ENCODE measurements at regions not wholly inside any gene's neighbourhood (a gene's known extent, or its start where the extent isn't known, plus 50 kb on each side); places are given as distances from the start of the nearest gene placed in this dataset.

GRCh38 chr6:66858196-66858595 lies 1151.2 kb upstream of the EYS start:
- no peak overlapping the region for H2AFZ ChIP-seq (ENCODE audit: control insufficient read depth, low read depth, low read length)
- no peak overlapping the region for H3K4me2 ChIP-seq (ENCODE audit: control insufficient read depth, insufficient read depth)
- no peaks in the 10 kb centered on the region for H3K4me1 ChIP-seq (ENCODE audit: control insufficient read depth, insufficient read depth, low read length)
- H3K9ac ChIP-seq (ENCODE audit: control insufficient read depth, insufficient read depth, low read length), result no peak overlapping the region
- CTCF ChIA-PET, result no interaction called here
- WGBS (ENCODE audit: insufficient coverage, insufficient replicate concordance, low lambda C conversion rate, missing lambda C conversion rate), result 35% methylated on average over 2 of the region's 2 CpGs
- POLR2A ChIA-PET, result no interaction called here
- RAD21 ChIA-PET (ENCODE audit: unreplicated experiment), result no interaction called here
- intact Hi-C loops (cut with micrococcal nuclease; ENCODE audit: unreplicated experiment), result no loop called here
- no peaks in the 10 kb centered on the region for H4K20me1 ChIP-seq (ENCODE audit: control insufficient read depth, insufficient read depth)
- H3K36me3 ChIP-seq (ENCODE audit: control insufficient read depth in 2 of 2, insufficient read depth in 2 of 2, low read length in 1 of 2), result no peaks in the 10 kb centered on the region
- H3K27ac ChIP-seq (ENCODE audit: control insufficient read depth, insufficient read depth), result no peak overlapping the region
- H3K4me3 ChIP-seq, result no peak overlapping the region
- BruUV-seq (replicated peaks), result no TSS peak
- ATAC-seq, result no peak
- no peaks in the 10 kb centered on the region for H3K9me3 ChIP-seq (replicated peaks; ENCODE audit: control insufficient read depth, insufficient read depth, low read length)
- SMC1A ChIA-PET (ENCODE audit: uncharacterized antibody, unreplicated experiment), result interaction anchor here (0.9 kb wide), 1 partner anchor 68 kb away, joined by 3 read pairs; no protein-coding TSS in a partner anchor
- H3K79me2 ChIP-seq (ENCODE audit: control insufficient read depth, insufficient read depth, low read length), result no peaks in the 10 kb centered on the region
- FAIRE-seq, result no peak
- H3K27me3 ChIP-seq (replicated peaks in 1 of 2; ENCODE audit: control insufficient read depth in 2 of 2, insufficient read depth in 2 of 2, low read length in 1 of 2), result no peaks in the 10 kb centered on the region
- in situ Hi-C loops (cut with MboI), result no loop called here
- DNase-seq (ENCODE audit: low read depth, low spot score), result no peak
- TF ChIP-seq GABPA (IDR thresholded peaks at IDR 0.05; ENCODE audit: low read depth) (no peak), PKNOX1 (IDR thresholded peaks at IDR 0.05) (no peak), ZNF687 (IDR thresholded peaks at IDR 0.05) (no peak), CEBPB (IDR thresholded peaks at IDR 0.05; ENCODE audit: borderline replicate concordance in 1 of 2, low read depth in 2 of 2, low read length in 2 of 2) (no peak), CEBPZ (IDR thresholded peaks at IDR 0.05; ENCODE audit: low read depth, low read length) (no peak), PRDM15 (CRISPR knock-in tag; IDR thresholded peaks at IDR 0.05) (no peak), KAT2A (conservative IDR thresholded peaks at IDR 0.05; ENCODE audit: control insufficient read depth, low read depth, low read length) (no peak)
